ENCODE measurements at regions not wholly inside any gene's neighbourhood (a gene's known extent, or its start where the extent isn't known, plus 50 kb on each side); places are given as distances from the start of the nearest gene placed in this dataset.

GRCh38 chr3:124063197-124063909 lies 71.4 kb upstream of the ROPN1 start:
- Histone ChIP-seq H3K4me2 (ENCODE audit: low read depth, low read length) (no peak overlapping the region), H3K4me3 (replicated peaks in 1 of 3; ENCODE audit: insufficient read depth in 1 of 3, low read depth in 2 of 3, low read length in 3 of 3) (no peak overlapping the region), H2AFZ (ENCODE audit: low read length) (no peak overlapping the region), H3K36me3 (replicated peaks in 1 of 2; ENCODE audit: control insufficient read depth in 1 of 2, insufficient read depth in 2 of 2, low read length in 2 of 2) (no peaks in the 10 kb centered on the region), H3K9ac (ENCODE audit: insufficient read depth, low read depth, low read length) (no peak overlapping the region), H3K27ac (ENCODE audit: extremely low read length, insufficient read depth, low read length) (no peak overlapping the region), H4K20me1 (ENCODE audit: insufficient read depth, low read length) (no peaks in the 10 kb centered on the region), H3K4me1 (ENCODE audit: insufficient read depth, low read length) (no peaks in the 10 kb centered on the region), H3K9me3 (ENCODE audit: low read length) (no peaks in the 10 kb centered on the region), H3K79me2 (ENCODE audit: insufficient read depth, low read length) (no peaks in the 10 kb centered on the region), H3K27me3 (ENCODE audit: control insufficient read depth in 1 of 2, insufficient read depth in 2 of 2, low read length in 2 of 2) (peaks cover 0 to 16% of the 10 kb centered on the region in 2 experiments; a peak in 1 of 5 replicates)
- in situ Hi-C loops (cut with HindIII; ENCODE audit: extremely low pct_ligation_motif_present, low pct_unique_long_range_greater_than_20kb) = no loop called here
- ATAC-seq (no peak), DNase-seq (ENCODE audit: low spot score) (no peak), FAIRE-seq (no peak)
- no TSS peak for BruUV-seq (replicated peaks)
- WGBS (ENCODE audit: low lambda C conversion rate) = 5% methylated on average over 9 of the region's 9 CpGs
- TF ChIP-seq PAWR (CRISPR knock-in tag; IDR thresholded peaks at IDR 0.05; ENCODE audit: borderline replicate concordance) (no peak), ARHGAP35 (CRISPR knock-in tag; IDR thresholded peaks at IDR 0.05; ENCODE audit: borderline replicate concordance) (no peak), ZNF550 (CRISPR knock-in tag; IDR thresholded peaks at IDR 0.05; ENCODE audit: borderline replicate concordance) (no peak), GATAD2A (CRISPR knock-in tag; IDR thresholded peaks at IDR 0.05) (no peak), NFIC (IDR thresholded peaks at IDR 0.05; ENCODE audit: low read length) (no peak), ZNF331 (CRISPR knock-in tag; IDR thresholded peaks at IDR 0.05) (no peak), ZNF569 (CRISPR knock-in tag; IDR thresholded peaks at IDR 0.05; ENCODE audit: borderline replicate concordance) (no peak), POGZ (CRISPR knock-in tag; IDR thresholded peaks at IDR 0.05) (no peak), ZNF891 (CRISPR knock-in tag; IDR thresholded peaks at IDR 0.05) (no peak)
- TF ChIP-seq, protein P1, sequence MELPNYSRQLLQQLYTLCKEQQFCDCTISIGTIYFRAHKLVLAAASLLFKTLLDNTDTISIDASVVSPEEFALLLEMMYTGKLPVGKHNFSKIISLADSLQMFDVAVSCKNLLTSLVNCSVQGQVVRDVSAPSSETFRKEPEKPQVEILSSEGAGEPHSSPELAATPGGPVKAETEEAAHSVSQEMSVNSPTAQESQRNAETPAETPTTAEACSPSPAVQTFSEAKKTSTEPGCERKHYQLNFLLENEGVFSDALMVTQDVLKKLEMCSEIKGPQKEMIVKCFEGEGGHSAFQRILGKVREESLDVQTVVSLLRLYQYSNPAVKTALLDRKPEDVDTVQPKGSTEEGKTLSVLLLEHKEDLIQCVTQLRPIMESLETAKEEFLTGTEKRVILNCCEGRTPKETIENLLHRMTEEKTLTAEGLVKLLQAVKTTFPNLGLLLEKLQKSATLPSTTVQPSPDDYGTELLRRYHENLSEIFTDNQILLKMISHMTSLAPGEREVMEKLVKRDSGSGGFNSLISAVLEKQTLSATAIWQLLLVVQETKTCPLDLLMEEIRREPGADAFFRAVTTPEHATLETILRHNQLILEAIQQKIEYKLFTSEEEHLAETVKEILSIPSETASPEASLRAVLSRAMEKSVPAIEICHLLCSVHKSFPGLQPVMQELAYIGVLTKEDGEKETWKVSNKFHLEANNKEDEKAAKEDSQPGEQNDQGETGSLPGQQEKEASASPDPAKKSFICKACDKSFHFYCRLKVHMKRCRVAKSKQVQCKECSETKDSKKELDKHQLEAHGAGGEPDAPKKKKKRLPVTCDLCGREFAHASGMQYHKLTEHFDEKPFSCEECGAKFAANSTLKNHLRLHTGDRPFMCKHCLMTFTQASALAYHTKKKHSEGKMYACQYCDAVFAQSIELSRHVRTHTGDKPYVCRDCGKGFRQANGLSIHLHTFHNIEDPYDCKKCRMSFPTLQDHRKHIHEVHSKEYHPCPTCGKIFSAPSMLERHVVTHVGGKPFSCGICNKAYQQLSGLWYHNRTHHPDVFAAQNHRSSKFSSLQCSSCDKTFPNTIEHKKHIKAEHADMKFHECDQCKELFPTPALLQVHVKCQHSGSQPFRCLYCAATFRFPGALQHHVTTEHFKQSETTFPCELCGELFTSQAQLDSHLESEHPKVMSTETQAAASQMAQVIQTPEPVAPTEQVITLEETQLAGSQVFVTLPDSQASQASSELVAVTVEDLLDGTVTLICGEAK (IDR thresholded peaks at IDR 0.05) = no peak
- TF ChIP-seq, protein P1 (CRISPR knock-in tag; IDR thresholded peaks at IDR 0.05) = no peak
- TF ChIP-seq, protein P2, sequence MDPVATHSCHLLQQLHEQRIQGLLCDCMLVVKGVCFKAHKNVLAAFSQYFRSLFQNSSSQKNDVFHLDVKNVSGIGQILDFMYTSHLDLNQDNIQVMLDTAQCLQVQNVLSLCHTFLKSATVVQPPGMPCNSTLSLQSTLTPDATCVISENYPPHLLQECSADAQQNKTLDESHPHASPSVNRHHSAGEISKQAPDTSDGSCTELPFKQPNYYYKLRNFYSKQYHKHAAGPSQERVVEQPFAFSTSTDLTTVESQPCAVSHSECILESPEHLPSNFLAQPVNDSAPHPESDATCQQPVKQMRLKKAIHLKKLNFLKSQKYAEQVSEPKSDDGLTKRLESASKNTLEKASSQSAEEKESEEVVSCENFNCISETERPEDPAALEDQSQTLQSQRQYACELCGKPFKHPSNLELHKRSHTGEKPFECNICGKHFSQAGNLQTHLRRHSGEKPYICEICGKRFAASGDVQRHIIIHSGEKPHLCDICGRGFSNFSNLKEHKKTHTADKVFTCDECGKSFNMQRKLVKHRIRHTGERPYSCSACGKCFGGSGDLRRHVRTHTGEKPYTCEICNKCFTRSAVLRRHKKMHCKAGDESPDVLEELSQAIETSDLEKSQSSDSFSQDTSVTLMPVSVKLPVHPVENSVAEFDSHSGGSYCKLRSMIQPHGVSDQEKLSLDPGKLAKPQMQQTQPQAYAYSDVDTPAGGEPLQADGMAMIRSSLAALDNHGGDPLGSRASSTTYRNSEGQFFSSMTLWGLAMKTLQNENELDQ (CRISPR knock-in tag; IDR thresholded peaks at IDR 0.05; ENCODE audit: borderline replicate concordance) = no peak
- intact Hi-C loops (cut with micrococcal nuclease; ENCODE audit: unreplicated experiment) = no loop called here
- ChIA-PET POLR2A (no interaction called here), CTCF (ENCODE audit: low intra/inter-chr PET ratio, low total read pairs) (no interaction called here)

Measured in HepG2 (cell line).